HG02943 (cell line): ENCODE measurements at regions not wholly inside any gene's neighbourhood (a gene's known extent, or its start where the extent isn't known, plus 50 kb on each side); places are given as distances from the start of the nearest gene placed in this dataset.
"Not testable (repeated sequence)": the region's sequence is repeated elsewhere in the genome, so short reads cannot be mapped to it uniquely, and the experiment has no call there.

ENCODE experiments used
- ATAC-seq: cut with Tn5 transposase; IDR thresholded peaks from one replicate; pipeline ENCODE4 v1.9.1; 2021; ENCODE audit warnings: mild to moderate bottlenecking, low read depth, moderate library complexity; ENCODE audit not compliant: unreplicated experiment

GRCh38 chr1:105254906-105255305, 1505.2 kb downstream of the AMY1C start:
- no peak for ATAC-seq

GRCh38 chr1:105260001-105260400, 1510.3 kb downstream of the AMY1C start:
- no peak for ATAC-seq

GRCh38 chr1:105270966-105271365, 1521.3 kb downstream of the AMY1C start:
- no peak for ATAC-seq

- not testable (repeated sequence) for ATAC-seq
These were observed 1522.7 kb downstream of the AMY1C start for GRCh38 chr1:105272376-105272775.

- ATAC-seq, result no peak
These were observed 1545.1 kb downstream of the AMY1C start for GRCh38 chr1:105294838-105295237.

- ATAC-seq, result no peak
These were observed 1560.4 kb downstream of the AMY1C start for GRCh38 chr1:105310063-105310462.

- ATAC-seq, result no peak
These were observed 1568.3 kb downstream of the AMY1C start for GRCh38 chr1:105317976-105318375.

GRCh38 chr1:105326886-105327285, 1577.2 kb downstream of the AMY1C start:
- ATAC-seq, result no peak

GRCh38 chr1:105337420-105337819, 1587.7 kb downstream of the AMY1C start:
- no peak for ATAC-seq

- no peak for ATAC-seq
These were observed 1593.6 kb downstream of the AMY1C start for GRCh38 chr1:105343317-105343716.

GRCh38 chr1:105359457-105359856, 1609.8 kb downstream of the AMY1C start:
- ATAC-seq, result no peak

GRCh38 chr1:105362438-105362837, 1612.7 kb downstream of the AMY1C start:
- ATAC-seq, result no peak

- no peak for ATAC-seq
These were observed 1618.7 kb downstream of the AMY1C start for GRCh38 chr1:105368446-105368845.

- ATAC-seq, result no peak
These were observed 1624.0 kb downstream of the AMY1C start for GRCh38 chr1:105373681-105374080.

GRCh38 chr1:105386489-105386888, 1636.8 kb downstream of the AMY1C start:
- no peak for ATAC-seq

- no peak for ATAC-seq
These were observed 1646.3 kb downstream of the AMY1C start for GRCh38 chr1:105396001-105396400.

GRCh38 chr1:105398909-105399308, 1649.2 kb downstream of the AMY1C start:
- ATAC-seq, result no peak

- no peak for ATAC-seq
These were observed 1650.0 kb downstream of the AMY1C start for GRCh38 chr1:105399716-105400115.

- ATAC-seq, result no peak
These were observed 1640.2 kb upstream of the PRMT6 start for GRCh38 chr1:105416261-105416660.

GRCh38 chr1:105419030-105419429, 1637.4 kb upstream of the PRMT6 start:
- no peak for ATAC-seq

GRCh38 chr1:105427543-105427942, 1628.9 kb upstream of the PRMT6 start:
- ATAC-seq, result no peak

GRCh38 chr1:105436589-105437259, 1619.8 kb upstream of the PRMT6 start:
- ATAC-seq, result no peak

GRCh38 chr1:105437847-105438246, 1618.6 kb upstream of the PRMT6 start:
- ATAC-seq, result no peak
